GM18502 (cell line): ENCODE measurements at regions not wholly inside any gene's neighbourhood (a gene's known extent, or its start where the extent isn't known, plus 50 kb on each side); places are given as distances from the start of the nearest gene placed in this dataset.
"Not testable (repeated sequence)": the region's sequence is repeated elsewhere in the genome, so short reads cannot be mapped to it uniquely, and the experiment has no call there.

Experiments used
- ATAC-seq: cut with Tn5 transposase; IDR thresholded peaks from one replicate; pipeline ENCODE4 v1.9.1; 2021; ENCODE audit warnings: mild to moderate bottlenecking; ENCODE audit not compliant: unreplicated experiment, poor library complexity

GRCh38 chr3:144429719-144430121 is 458.1 kb downstream of the DIPK2A start:
- ATAC-seq, result peak; percentile 81

DNA sequence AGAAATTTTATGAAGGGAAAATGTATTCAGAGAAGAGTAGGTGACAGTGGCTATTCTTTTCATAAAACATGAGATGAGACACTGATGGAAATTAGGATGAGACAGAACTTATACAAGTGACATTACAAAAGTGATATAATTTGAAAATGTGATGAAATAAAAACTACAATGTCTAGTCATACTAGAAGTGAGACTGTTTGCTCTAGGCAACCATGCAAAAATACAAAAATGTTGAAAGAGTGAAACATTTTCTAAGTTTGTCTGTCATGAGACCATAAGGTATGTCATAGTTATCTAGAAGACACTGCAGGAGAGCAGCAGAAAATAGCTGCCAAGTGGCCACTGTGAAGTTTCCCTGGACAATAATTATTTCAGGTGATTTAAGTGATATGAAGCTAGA is 459.5 kb downstream of the DIPK2A start:
- peak; percentile 55 for ATAC-seq

- no peak for ATAC-seq
These were observed 461.4 kb downstream of the DIPK2A start for GRCh38 chr3:144433006-144433405.

- ATAC-seq, result peak; percentile 64
These were observed 466.4 kb downstream of the DIPK2A start for GRCh38 chr3:144437989-144438388.

DNA sequence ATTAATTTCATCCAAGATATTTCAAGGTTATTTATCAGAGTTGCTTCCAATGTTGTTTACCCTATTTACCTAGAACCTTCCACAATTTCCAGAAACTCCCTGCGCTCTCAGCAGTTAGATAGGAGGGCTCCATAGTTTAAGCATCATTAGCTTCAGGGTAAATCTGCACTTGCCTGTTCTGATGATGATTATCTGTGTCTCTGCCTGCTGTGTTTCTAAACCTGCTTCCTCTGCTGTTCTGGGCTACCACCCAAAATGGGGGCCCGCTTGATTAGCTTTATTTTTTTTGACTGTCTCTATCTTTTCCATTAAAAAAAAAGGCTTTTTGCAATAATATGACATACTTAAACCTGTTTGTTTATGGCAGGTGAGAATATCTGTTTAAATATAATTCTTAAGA is 472.4 kb downstream of the DIPK2A start:
- no peak for ATAC-seq

GRCh38 chr3:144444546-144444945 is 472.9 kb downstream of the DIPK2A start:
- no peak for ATAC-seq

GRCh38 chr3:144455841-144456440 is 484.3 kb downstream of the DIPK2A start:
- no peak for ATAC-seq

DNA sequence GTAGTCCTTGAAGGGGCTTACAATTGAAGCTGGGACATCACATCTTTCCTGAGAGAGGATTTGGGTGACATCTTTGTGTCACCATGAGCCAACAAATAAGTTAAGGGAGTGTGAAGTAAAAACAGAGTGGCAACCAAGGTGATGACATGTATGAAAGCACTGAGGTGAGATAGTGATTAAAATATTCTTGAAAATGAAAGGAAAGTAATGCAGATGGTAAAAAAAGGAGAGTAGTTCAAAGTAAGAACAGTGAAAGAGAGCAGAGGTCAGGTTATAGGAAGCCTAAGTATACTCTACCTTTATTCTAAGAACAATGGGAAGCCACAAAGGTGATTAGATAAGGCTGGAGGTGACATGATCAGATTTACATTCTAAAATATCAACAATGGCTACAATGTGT is 486.1 kb downstream of the DIPK2A start:
- no peak for ATAC-seq

GRCh38 chr3:144458283-144458682 is 486.7 kb downstream of the DIPK2A start:
- no peak for ATAC-seq

DNA sequence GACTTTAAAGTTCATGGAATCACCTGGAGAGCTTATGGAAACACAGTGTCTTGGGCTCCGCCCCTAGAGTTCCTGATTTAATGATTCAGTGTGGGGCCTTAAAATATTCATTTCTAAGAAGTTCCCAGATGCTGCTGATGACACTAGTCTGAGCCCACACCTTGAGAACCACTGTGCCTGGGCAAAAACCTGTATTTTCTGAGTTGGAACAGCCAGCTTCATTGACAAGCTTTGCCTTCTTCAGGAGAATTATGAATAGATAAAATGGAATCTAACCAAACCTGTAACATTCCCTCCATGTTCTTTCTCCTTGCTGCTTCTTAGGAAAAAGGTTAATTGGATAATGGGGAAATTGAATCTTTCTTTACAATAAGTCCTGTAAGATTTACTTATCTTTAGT is 490.7 kb downstream of the DIPK2A start:
- ATAC-seq, result no peak

DNA sequence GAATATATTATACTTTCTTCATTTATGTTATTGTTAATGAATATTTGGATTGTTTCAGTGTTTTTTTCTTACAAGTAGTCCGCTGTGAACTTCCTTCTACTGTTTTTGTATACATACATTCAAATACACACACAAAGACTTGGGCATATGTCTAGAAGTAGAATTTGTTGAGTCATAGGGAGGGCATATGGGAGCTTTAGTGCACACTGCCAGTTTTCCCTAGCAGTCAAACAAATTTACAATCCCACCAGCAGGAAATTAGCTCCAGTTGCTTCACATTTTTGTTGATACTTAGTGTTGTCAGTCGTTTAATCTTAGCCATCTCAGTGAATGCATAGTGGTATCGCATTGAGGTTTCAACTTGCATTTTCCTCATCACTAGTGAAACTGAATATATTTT is 492.3 kb downstream of the DIPK2A start:
- no peak for ATAC-seq

GRCh38 chr3:144466114-144466513 is 494.5 kb downstream of the DIPK2A start:
- ATAC-seq, result no peak

DNA sequence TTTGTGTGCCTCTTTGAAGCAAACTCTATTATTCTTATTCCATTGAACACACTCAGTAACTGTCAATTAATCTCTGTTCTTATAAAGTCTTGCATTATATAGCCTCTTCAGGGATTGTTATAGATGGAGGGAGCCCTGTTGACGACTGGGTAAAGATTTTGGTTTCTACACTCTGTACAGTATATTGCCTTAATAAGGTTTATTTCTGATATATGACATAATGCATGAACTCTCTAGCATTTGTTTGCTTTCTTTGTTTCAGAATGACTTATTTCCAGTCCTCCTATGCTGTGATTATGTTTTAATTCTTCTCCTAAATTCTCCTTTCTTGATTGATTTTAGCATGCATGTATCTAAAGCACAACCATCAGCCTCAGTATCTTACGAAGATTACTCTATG is 494.9 kb downstream of the DIPK2A start:
- ATAC-seq, result no peak

DNA sequence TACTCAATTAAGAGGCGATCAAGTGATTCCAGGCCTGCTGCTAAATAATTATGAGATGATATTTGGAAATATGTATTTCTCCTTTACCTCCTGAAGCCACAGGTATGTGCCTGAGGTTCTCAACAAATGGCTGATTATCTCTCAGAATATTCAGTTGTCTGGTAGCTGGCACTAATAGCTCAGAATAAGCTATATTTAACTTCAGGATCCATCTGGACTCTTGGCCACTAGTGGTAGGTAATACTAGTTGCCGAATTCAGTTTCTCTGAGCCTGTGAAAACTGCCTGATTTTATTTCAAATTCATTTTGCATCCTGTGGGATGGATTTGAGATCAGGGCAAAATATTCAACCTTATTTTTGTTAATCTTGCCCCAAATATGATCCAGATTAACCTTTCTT is 499.0 kb downstream of the DIPK2A start:
- ATAC-seq, result no peak

- ATAC-seq, result no peak
These were observed 506.0 kb downstream of the DIPK2A start for GRCh38 chr3:144477593-144477992.

GRCh38 chr3:144480416-144480919 is 508.8 kb downstream of the DIPK2A start:
- no peak for ATAC-seq

GRCh38 chr3:144482876-144483275 is 511.3 kb downstream of the DIPK2A start:
- peak; percentile 71 for ATAC-seq

DNA sequence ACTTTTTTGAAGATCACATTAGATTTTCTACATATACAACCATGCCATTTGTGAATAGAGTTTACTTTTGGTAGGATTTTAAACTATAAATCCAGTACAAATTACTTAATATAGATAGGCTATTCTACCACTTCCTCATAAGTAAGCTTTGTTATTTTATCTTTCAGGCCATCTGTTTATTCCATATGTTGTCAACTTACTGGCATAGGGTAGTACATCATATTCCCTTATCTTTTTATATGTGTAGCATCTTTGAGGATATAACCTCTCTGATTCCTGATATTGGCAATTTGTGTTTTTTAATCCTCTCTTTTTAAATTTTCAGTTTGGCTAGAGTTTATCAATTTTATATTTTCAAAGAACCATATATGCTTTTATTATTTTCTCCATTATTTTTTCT is 515.4 kb downstream of the DIPK2A start:
- ATAC-seq, result no peak

DNA sequence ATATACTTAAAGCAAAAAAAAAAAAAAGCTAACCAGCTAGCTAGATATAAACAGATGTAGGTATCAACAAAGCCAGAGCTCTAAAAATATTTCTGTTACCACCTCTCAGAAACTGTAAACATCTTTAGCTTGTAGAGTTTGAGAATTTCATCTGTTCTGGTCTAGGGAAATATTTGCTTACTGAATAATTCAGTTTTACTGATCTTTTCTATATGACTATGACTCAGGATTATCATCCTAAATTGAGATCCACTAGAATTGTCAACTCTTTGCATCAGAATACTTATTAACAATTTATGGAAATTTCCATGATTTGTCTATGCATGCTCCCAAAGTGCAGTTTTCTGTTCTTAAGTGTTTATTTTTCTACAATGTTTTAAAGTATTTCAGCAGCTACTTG is 517.3 kb downstream of the DIPK2A start:
- no peak for ATAC-seq

GRCh38 chr3:144491333-144491732 is 519.7 kb downstream of the DIPK2A start:
- ATAC-seq, result no peak

- not testable (repeated sequence) for ATAC-seq
These were observed 523.0 kb downstream of the DIPK2A start for GRCh38 chr3:144494651-144495050.

- no peak for ATAC-seq
These were observed 524.7 kb downstream of the DIPK2A start for GRCh38 chr3:144496141-144496835.
